ENCODE measurements at regions not wholly inside any gene's neighbourhood (a gene's known extent, or its start where the extent isn't known, plus 50 kb on each side); places are given as distances from the start of the nearest gene placed in this dataset.

GRCh38 chr20:16128538-16129106 lies 444.6 kb downstream of the KIF16B start:
- H2AFZ ChIP-seq (replicated peaks), result no peak overlapping the region
- no peak overlapping the region for H3K4me3 Mint-ChIP-seq
- H4K20me1 ChIP-seq (ENCODE audit: low read depth), result no peaks in the 10 kb centered on the region
- H3K27ac ChIP-seq, result no peak overlapping the region
- no peaks in the 10 kb centered on the region for H3K36me3 Mint-ChIP-seq
- no peaks in the 10 kb centered on the region for H3K4me1 ChIP-seq
- no peaks in the 10 kb centered on the region for H3K27me3 ChIP-seq
- H3K36me3 ChIP-seq, result no peaks in the 10 kb centered on the region
- no peak for DNase-seq (ENCODE audit: low spot score)
- H3K9me3 Mint-ChIP-seq, result no peaks in the 10 kb centered on the region
- no peaks in the 10 kb centered on the region for H3K9me3 ChIP-seq (ENCODE audit: low read depth)
- peaks cover 3% of the 10 kb centered on the region for H3K4me1 Mint-ChIP-seq
- H3F3A ChIP-seq (ENCODE audit: low read depth), result no peaks in the 10 kb centered on the region
- H3K4me3 ChIP-seq, result no peak overlapping the region
- no peak overlapping the region for H3K4me2 ChIP-seq
- no peak for TF ChIP-seq CTCF (IDR thresholded peaks at IDR 0.05)
- TF ChIP-seq EZH2 (IDR thresholded peaks at IDR 0.05), result no peak
- TF ChIP-seq EZH2phosphoT487 (IDR thresholded peaks at IDR 0.05), result no peak
- peaks cover 2% of the 10 kb centered on the region for H3K27me3 Mint-ChIP-seq (ENCODE audit: insufficient read depth, low read depth)
- H3K79me2 ChIP-seq (ENCODE audit: low read depth), result no peaks in the 10 kb centered on the region
- H3K9ac ChIP-seq, result no peak overlapping the region
- no peak overlapping the region for H3K27ac Mint-ChIP-seq

GRCh38 chr20:16125816-16126215 lies 447.4 kb downstream of the KIF16B start:
- H3K36me3 ChIP-seq, result no peaks in the 10 kb centered on the region
- H3K27ac Mint-ChIP-seq, result no peak overlapping the region
- no peaks in the 10 kb centered on the region for H3K27me3 ChIP-seq
- H3K27ac ChIP-seq, result no peak overlapping the region
- H3K4me2 ChIP-seq, result no peak overlapping the region
- H4K20me1 ChIP-seq (ENCODE audit: low read depth), result no peaks in the 10 kb centered on the region
- no peaks in the 10 kb centered on the region for H3F3A ChIP-seq (ENCODE audit: low read depth)
- TF ChIP-seq EZH2phosphoT487 (IDR thresholded peaks at IDR 0.05) (no peak), EZH2 (IDR thresholded peaks at IDR 0.05) (no peak), CTCF (IDR thresholded peaks at IDR 0.05) (no peak)
- H2AFZ ChIP-seq (replicated peaks), result no peak overlapping the region
- no peak overlapping the region for H3K4me3 ChIP-seq
- H3K9me3 ChIP-seq (ENCODE audit: low read depth), result no peaks in the 10 kb centered on the region
- H3K4me1 ChIP-seq, result no peaks in the 10 kb centered on the region
- H3K9me3 Mint-ChIP-seq, result no peaks in the 10 kb centered on the region
- peaks cover 2% of the 10 kb centered on the region for H3K27me3 Mint-ChIP-seq (ENCODE audit: insufficient read depth, low read depth)
- H3K79me2 ChIP-seq (ENCODE audit: low read depth), result no peaks in the 10 kb centered on the region
- no peaks in the 10 kb centered on the region for H3K36me3 Mint-ChIP-seq
- no peaks in the 10 kb centered on the region for H3K4me1 Mint-ChIP-seq
- H3K4me3 Mint-ChIP-seq, result no peak overlapping the region
- H3K9ac ChIP-seq, result no peak overlapping the region
- DNase-seq (ENCODE audit: low spot score), result no peak

- Mint-ChIP-seq H3K27me3 (ENCODE audit: insufficient read depth, low read depth) (peaks cover 2% of the 10 kb centered on the region), H3K4me1 (no peaks in the 10 kb centered on the region), H3K36me3 (no peaks in the 10 kb centered on the region), H3K27ac (no peak overlapping the region), H3K4me3 (no peak overlapping the region), H3K9me3 (no peaks in the 10 kb centered on the region)
- Histone ChIP-seq H3K79me2 (ENCODE audit: low read depth) (no peaks in the 10 kb centered on the region), H3K27ac (no peak overlapping the region), H3F3A (ENCODE audit: low read depth) (no peaks in the 10 kb centered on the region), H4K20me1 (ENCODE audit: low read depth) (no peaks in the 10 kb centered on the region), H3K9ac (no peak overlapping the region), H3K4me2 (no peak overlapping the region), H3K36me3 (no peaks in the 10 kb centered on the region), H3K27me3 (no peaks in the 10 kb centered on the region), H3K9me3 (ENCODE audit: low read depth) (no peaks in the 10 kb centered on the region), H3K4me3 (no peak overlapping the region), H2AFZ (replicated peaks) (no peak overlapping the region), H3K4me1 (no peaks in the 10 kb centered on the region)
- no peak for DNase-seq (ENCODE audit: low spot score)
- no peak for TF ChIP-seq CTCF (IDR thresholded peaks at IDR 0.05)
- no peak for TF ChIP-seq EZH2phosphoT487 (IDR thresholded peaks at IDR 0.05)
- no peak for TF ChIP-seq EZH2 (IDR thresholded peaks at IDR 0.05)
Observed at GRCh38 chr20:16124911-16125776, 448.1 kb downstream of the KIF16B start.

Measured in neural progenitor cell (in vitro differentiated cells).